K562 (cell line): ENCODE measurements at regions not wholly inside any gene's neighbourhood (a gene's known extent, or its start where the extent isn't known, plus 50 kb on each side); places are given as distances from the start of the nearest gene placed in this dataset.

Experiments used
- FIP1L1 ChIP-seq: fragments of 200-400 bp; formaldehyde crosslinking; IDR thresholded peaks from 2 replicates; pipeline ENCODE4 v1.6.1; 2018; ENCODE audit warnings: mild to moderate bottlenecking, low read depth, low read length; ENCODE audit not compliant: poor library complexity, severe bottlenecking
- MYBL2 ChIP-seq, 2 experiments: fragments of 450-650 bp in 1 of 2; sonication (generic) in 1 of 2; formaldehyde crosslinking in 1 of 2; IDR thresholded peaks; 2 replicates each; pipeline versions ENCODE4 v1.6.1 to v1.8.1; 2017 to 2022; ENCODE audit warnings: borderline replicate concordance in 1 of 2, inconsistent platforms in 1 of 2, low read depth in 1 of 2, mild to moderate bottlenecking in 1 of 2, missing genetic modification reagents in 1 of 2, moderate library complexity in 1 of 2
- ZNF217 ChIP-seq: sonication (generic); formaldehyde crosslinking; IDR thresholded peaks from 2 replicates; pipeline ENCODE4 v1.8.0; 2022; ENCODE audit warnings: mild to moderate bottlenecking, missing genetic modification reagents
- TF ChIP-seq, protein P1 (sequence below), 2 experiments: fragments of 450-650 bp; IDR thresholded peaks; 2 replicates each; pipeline ENCODE4 v1.6.1; 2018; ENCODE audit warnings: mild to moderate bottlenecking in 2 of 2, low read depth in 1 of 2; ENCODE audit not compliant: partially characterized antibody in 2 of 2
- TF ChIP-seq, protein P2 (sequence below): fragments of 450-650 bp; formaldehyde crosslinking; IDR thresholded peaks from 2 replicates; pipeline ENCODE4 v1.4.0; 2022; ENCODE audit warnings: missing genetic modification characterization

DNA sequence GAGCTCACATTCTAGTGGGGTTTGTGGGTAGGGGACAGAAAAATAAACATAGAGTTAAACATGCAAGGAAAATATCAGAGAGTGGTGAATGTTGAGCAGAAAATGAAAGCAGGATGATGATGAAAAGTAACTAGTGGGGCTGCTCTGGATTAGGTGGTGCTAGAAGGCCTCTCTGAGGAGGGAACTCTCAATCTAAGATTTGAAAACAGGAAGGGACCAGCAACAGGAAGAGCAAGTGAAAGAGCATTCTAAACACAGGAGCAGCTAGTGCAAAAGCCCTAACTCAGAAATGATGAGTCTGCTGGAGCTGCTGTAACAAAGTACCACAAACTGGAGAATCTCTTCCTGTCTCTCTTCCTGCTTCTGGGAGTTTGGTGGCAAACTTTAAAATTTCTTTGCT is 468.6 kb upstream of the AGTR1 start (continued):
- no peak for TF ChIP-seq ZNF217 (CRISPR knock-in tag)
- TF ChIP-seq, protein P1, sequence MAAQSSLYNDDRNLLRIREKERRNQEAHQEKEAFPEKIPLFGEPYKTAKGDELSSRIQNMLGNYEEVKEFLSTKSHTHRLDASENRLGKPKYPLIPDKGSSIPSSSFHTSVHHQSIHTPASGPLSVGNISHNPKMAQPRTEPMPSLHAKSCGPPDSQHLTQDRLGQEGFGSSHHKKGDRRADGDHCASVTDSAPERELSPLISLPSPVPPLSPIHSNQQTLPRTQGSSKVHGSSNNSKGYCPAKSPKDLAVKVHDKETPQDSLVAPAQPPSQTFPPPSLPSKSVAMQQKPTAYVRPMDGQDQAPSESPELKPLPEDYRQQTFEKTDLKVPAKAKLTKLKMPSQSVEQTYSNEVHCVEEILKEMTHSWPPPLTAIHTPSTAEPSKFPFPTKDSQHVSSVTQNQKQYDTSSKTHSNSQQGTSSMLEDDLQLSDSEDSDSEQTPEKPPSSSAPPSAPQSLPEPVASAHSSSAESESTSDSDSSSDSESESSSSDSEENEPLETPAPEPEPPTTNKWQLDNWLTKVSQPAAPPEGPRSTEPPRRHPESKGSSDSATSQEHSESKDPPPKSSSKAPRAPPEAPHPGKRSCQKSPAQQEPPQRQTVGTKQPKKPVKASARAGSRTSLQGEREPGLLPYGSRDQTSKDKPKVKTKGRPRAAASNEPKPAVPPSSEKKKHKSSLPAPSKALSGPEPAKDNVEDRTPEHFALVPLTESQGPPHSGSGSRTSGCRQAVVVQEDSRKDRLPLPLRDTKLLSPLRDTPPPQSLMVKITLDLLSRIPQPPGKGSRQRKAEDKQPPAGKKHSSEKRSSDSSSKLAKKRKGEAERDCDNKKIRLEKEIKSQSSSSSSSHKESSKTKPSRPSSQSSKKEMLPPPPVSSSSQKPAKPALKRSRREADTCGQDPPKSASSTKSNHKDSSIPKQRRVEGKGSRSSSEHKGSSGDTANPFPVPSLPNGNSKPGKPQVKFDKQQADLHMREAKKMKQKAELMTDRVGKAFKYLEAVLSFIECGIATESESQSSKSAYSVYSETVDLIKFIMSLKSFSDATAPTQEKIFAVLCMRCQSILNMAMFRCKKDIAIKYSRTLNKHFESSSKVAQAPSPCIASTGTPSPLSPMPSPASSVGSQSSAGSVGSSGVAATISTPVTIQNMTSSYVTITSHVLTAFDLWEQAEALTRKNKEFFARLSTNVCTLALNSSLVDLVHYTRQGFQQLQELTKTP (IDR thresholded peaks at IDR 0.05; ENCODE audit: low read depth in 1 of 2, partially characterized antibody in 2 of 2): no peak
- TF ChIP-seq, protein P2, sequence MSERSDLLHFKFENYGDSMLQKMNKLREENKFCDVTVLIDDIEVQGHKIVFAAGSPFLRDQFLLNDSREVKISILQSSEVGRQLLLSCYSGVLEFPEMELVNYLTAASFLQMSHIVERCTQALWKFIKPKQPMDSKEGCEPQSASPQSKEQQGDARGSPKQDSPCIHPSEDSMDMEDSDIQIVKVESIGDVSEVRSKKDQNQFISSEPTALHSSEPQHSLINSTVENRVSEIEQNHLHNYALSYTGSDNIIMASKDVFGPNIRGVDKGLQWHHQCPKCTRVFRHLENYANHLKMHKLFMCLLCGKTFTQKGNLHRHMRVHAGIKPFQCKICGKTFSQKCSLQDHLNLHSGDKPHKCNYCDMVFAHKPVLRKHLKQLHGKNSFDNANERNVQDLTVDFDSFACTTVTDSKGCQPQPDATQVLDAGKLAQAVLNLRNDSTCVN: no peak
- TF ChIP-seq FIP1L1: no peak
- TF ChIP-seq MYBL2 (IDR thresholded peaks at IDR 0.05; ENCODE audit: low read depth): no peak
- no peak for TF ChIP-seq MYBL2 (CRISPR knock-in tag; IDR thresholded peaks at IDR 0.05; ENCODE audit: borderline replicate concordance)
